SU-DHL-6 (cell line): ENCODE measurements at regions not wholly inside any gene's neighbourhood (a gene's known extent, or its start where the extent isn't known, plus 50 kb on each side); places are given as distances from the start of the nearest gene placed in this dataset.

Experiments used
- H2AFZ ChIP-seq: fragments of 200-600 bp; sonication (generic); 2 replicates; pipeline ENCODE4 v1.6.1; 2014; ENCODE audit warnings: low read depth, mild to moderate bottlenecking, moderate library complexity, mixed read lengths, antibody characterized with exemption, low read length; ENCODE audit not compliant: severe bottlenecking
- H3F3A ChIP-seq: fragments of 200-600 bp; shearing (Covaris generic); 2 replicates; pipeline ENCODE4 v1.6.0; 2016; ENCODE audit warnings: antibody characterized with exemption, mild to moderate bottlenecking; ENCODE audit not compliant: insufficient read depth
- H3K27ac ChIP-seq: fragments of 200-600 bp; sonication (generic); 2 replicates; pipeline ENCODE4 v1.5.1; 2016; ENCODE audit warnings: low read depth, mild to moderate bottlenecking, low read length, moderate library complexity, mixed read lengths
- H3K27me3 ChIP-seq: fragments of 200-600 bp; sonication (generic), shearing (Covaris generic); 2 replicates; pipeline ENCODE4 v1.6.0; 2014; ENCODE audit warnings: mild to moderate bottlenecking, low read length
- H3K36me3 ChIP-seq: fragments of 200-600 bp; sonication (generic); 2 replicates; pipeline ENCODE4 v1.6.1; 2014; ENCODE audit warnings: mild to moderate bottlenecking, low read length, mixed read lengths
- H3K4me2 ChIP-seq: fragments of 300-600, 200-600 bp; shearing (Covaris generic), sonication (generic); 2 replicates; pipeline ENCODE4 v1.6.0; 2014; ENCODE audit warnings: low read length, low read depth, mild to moderate bottlenecking; ENCODE audit not compliant: poor library complexity, severe bottlenecking
- H3K4me3 ChIP-seq: fragments of 200-600 bp; sonication (generic); 2 replicates; pipeline ENCODE4 v1.5.1; 2014; ENCODE audit warnings: antibody characterized with exemption, low read length, mild to moderate bottlenecking, mixed read lengths; ENCODE audit not compliant: insufficient read depth, poor library complexity, severe bottlenecking
- H3K79me2 ChIP-seq: fragments of 200-600 bp; sonication (generic); 2 replicates; pipeline ENCODE4 v1.6.1; 2014; ENCODE audit warnings: mild to moderate bottlenecking, low read length, moderate library complexity; ENCODE audit not compliant: insufficient read depth
- H3K9ac ChIP-seq: fragments of 200-600 bp; sonication (generic); 2 replicates; pipeline ENCODE4 v1.7.0; 2014; ENCODE audit warnings: mild to moderate bottlenecking, low read length
- H3K9me2 ChIP-seq: fragments of 200-600 bp; sonication (generic); replicated peaks from 2 replicates; pipeline ENCODE4 v1.6.1; 2014; ENCODE audit warnings: low read length; ENCODE audit not compliant: insufficient read depth
- H3K9me3 ChIP-seq: fragments of 200-600 bp; sonication (generic); 2 replicates; pipeline ENCODE4 v1.6.1; 2014; ENCODE audit warnings: low read length, mixed read lengths; ENCODE audit not compliant: insufficient read depth
- H4K20me1 ChIP-seq: fragments of 200-600 bp; sonication (generic); 2 replicates; pipeline ENCODE4 v1.6.1; 2014; ENCODE audit warnings: low read depth, mild to moderate bottlenecking, antibody characterized with exemption, low read length, moderate library complexity, mixed read lengths
- CTCF ChIP-seq: fragments of 200-600 bp; sonication (generic); IDR thresholded peaks from one replicate; pipeline ENCODE4 v1.5.1; 2017; ENCODE audit warnings: antibody characterized with exemption, mild to moderate bottlenecking, low read length, moderate library complexity; ENCODE audit not compliant: insufficient read depth, poor library complexity, severe bottlenecking
- EZH2phosphoT487 ChIP-seq: fragments of 200-600 bp; sonication (generic), shearing (Covaris generic); conservative IDR thresholded peaks from 2 replicates; pipeline ENCODE4 v1.6.1; 2018; ENCODE audit warnings: mild to moderate bottlenecking, antibody characterized with exemption, low read length, moderate library complexity, mixed read lengths

GRCh38 chr16:26273607-26274006 is 581.8 kb downstream of the HS3ST4 start:
- H3K27ac ChIP-seq = no peak overlapping the region
- H3K27me3 ChIP-seq = no peaks in the 10 kb centered on the region
- H3K36me3 ChIP-seq = no peaks in the 10 kb centered on the region
- H2AFZ ChIP-seq = no peak overlapping the region
- H3K4me2 ChIP-seq = no peak overlapping the region
- TF ChIP-seq CTCF (no peak), EZH2phosphoT487 (no peak)
- no peaks in the 10 kb centered on the region for H3K9me2 ChIP-seq
- H3F3A ChIP-seq = no peaks in the 10 kb centered on the region
- no peaks in the 10 kb centered on the region for H4K20me1 ChIP-seq
- no peaks in the 10 kb centered on the region for H3K79me2 ChIP-seq
- H3K9me3 ChIP-seq = no peaks in the 10 kb centered on the region
- H3K4me3 ChIP-seq = no peak overlapping the region
- no peak overlapping the region for H3K9ac ChIP-seq

GRCh38 chr16:26275021-26275590 is 583.3 kb downstream of the HS3ST4 start:
- Histone ChIP-seq H3K36me3 (no peaks in the 10 kb centered on the region), H3K9me2 (no peaks in the 10 kb centered on the region), H3F3A (no peaks in the 10 kb centered on the region), H3K79me2 (no peaks in the 10 kb centered on the region), H4K20me1 (no peaks in the 10 kb centered on the region), H3K27me3 (no peaks in the 10 kb centered on the region), H3K27ac (no peak overlapping the region), H3K9me3 (no peaks in the 10 kb centered on the region), H3K9ac (no peak overlapping the region), H2AFZ (no peak overlapping the region), H3K4me3 (no peak overlapping the region), H3K4me2 (no peak overlapping the region)
- no peak for TF ChIP-seq CTCF
- no peak for TF ChIP-seq EZH2phosphoT487

GRCh38 chr16:26276289-26276688 is 584.5 kb downstream of the HS3ST4 start:
- H3K79me2 ChIP-seq = no peaks in the 10 kb centered on the region
- H3K27me3 ChIP-seq = no peaks in the 10 kb centered on the region
- H4K20me1 ChIP-seq = no peaks in the 10 kb centered on the region
- H3K9me2 ChIP-seq = no peaks in the 10 kb centered on the region
- H3K4me2 ChIP-seq = no peak overlapping the region
- TF ChIP-seq CTCF (no peak), EZH2phosphoT487 (no peak)
- no peak overlapping the region for H2AFZ ChIP-seq
- H3K36me3 ChIP-seq = no peaks in the 10 kb centered on the region
- no peaks in the 10 kb centered on the region for H3F3A ChIP-seq
- no peaks in the 10 kb centered on the region for H3K9me3 ChIP-seq
- no peak overlapping the region for H3K4me3 ChIP-seq
- no peak overlapping the region for H3K27ac ChIP-seq
- H3K9ac ChIP-seq = no peak overlapping the region
